HepG2 (cell line): ENCODE measurements at regions not wholly inside any gene's neighbourhood (a gene's known extent, or its start where the extent isn't known, plus 50 kb on each side); places are given as distances from the start of the nearest gene placed in this dataset.

Experiments used
- ATAC-seq: fragments of 200-7000 bp; cut with Tn5 transposase; 3 replicates; pipeline ENCODE4 v1.9.1; 2020; ENCODE audit warnings: mild to moderate bottlenecking, moderate library complexity
- BruUV-seq: library from RNA; stranded (reverse); fragments of 400-500 nt; replicated peaks from 2 replicates; lab custom pipeline; 2021; lab: Mats Ljungman, UMichigan
- CTCF ChIA-PET: fragments of 300-600 bp; formaldehyde crosslinking; extraction: SDS; loops from one replicate; lab custom pipeline; 2021; ENCODE audit warnings: low total read pairs, inconsistent platforms, low intra/inter-chr PET ratio; lab: Yijun Ruan, JAX
- POLR2A ChIA-PET: fragments of 350-600 bp; sonication (Branson Sonifier 250); formaldehyde crosslinking; loops from one replicate; lab custom pipeline; 2020; ENCODE audit warnings: antibody characterized with exemption, inconsistent platforms; lab: Yijun Ruan, JAX
- DNase-seq: peaks from one replicate; pipeline ENCODE4 v3.0.0-alpha.2; 2015; ENCODE audit warnings: low spot score
- FAIRE-seq: peaks from 3 replicates; lab custom pipeline; 2011; peaks lifted over from hg19 to GRCh38; lab: Jason Lieb, UNC
- H2AFZ ChIP-seq: one replicate; pipeline ENCODE4 v1.6.1; 2011; ENCODE audit warnings: low read length, inconsistent platforms
- H3K27ac ChIP-seq: fragments of 300-600 bp; 3 replicates; pipeline ENCODE4 v1.8.0; 2011; ENCODE audit warnings: mixed run types, mild to moderate bottlenecking, mixed read lengths, low read length, inconsistent platforms; ENCODE audit not compliant: insufficient read depth; ENCODE audit errors: extremely low read length
- H3K27me3 ChIP-seq, 2 experiments: fragments of 200-600 bp in 1 of 2; 2 replicates in 1 of 2; 3 replicates in 1 of 2; pipeline versions ENCODE4 v1.6.0 to v1.8.0; 2011; ENCODE audit warnings: low read length in 2 of 2, mild to moderate bottlenecking in 2 of 2, moderate library complexity in 2 of 2, inconsistent platforms in 1 of 2; ENCODE audit not compliant: insufficient read depth in 2 of 2, control insufficient read depth in 1 of 2
- H3K36me3 ChIP-seq, 2 experiments: fragments of 200-600 bp in 1 of 2; replicated peaks in 1 of 2; 2 replicates in 1 of 2; 3 replicates in 1 of 2; pipeline versions ENCODE4 v1.5.1 to v1.8.0; 2011; ENCODE audit warnings: low read length in 2 of 2, inconsistent platforms in 1 of 2; ENCODE audit not compliant: insufficient read depth in 2 of 2, control insufficient read depth in 1 of 2
- H3K4me1 ChIP-seq: 2 replicates; pipeline ENCODE4 v1.5.1; 2012; ENCODE audit warnings: low read length, inconsistent platforms; ENCODE audit not compliant: insufficient read depth
- H3K4me2 ChIP-seq: 2 replicates; pipeline ENCODE4 v1.6.0; 2011; ENCODE audit warnings: low read depth, low read length, inconsistent platforms
- H3K4me3 ChIP-seq, 3 experiments: fragments of 200-600 bp in 1 of 3; sonication (generic), shearing (Covaris generic) in 1 of 3; replicated peaks in 1 of 3; 2 replicates each; pipeline ENCODE4 v1.5.1; 2011 to 2016; ENCODE audit warnings: low read length in 3 of 3, inconsistent platforms in 2 of 3, low read depth in 2 of 3, mild to moderate bottlenecking in 2 of 3, control low read depth in 1 of 3, mixed read lengths in 1 of 3; ENCODE audit not compliant: insufficient read depth in 1 of 3
- H3K79me2 ChIP-seq: one replicate; pipeline ENCODE4 v1.6.1; 2011; ENCODE audit warnings: low read length, inconsistent platforms; ENCODE audit not compliant: insufficient read depth
- H3K9ac ChIP-seq: 2 replicates; pipeline ENCODE4 v1.6.0; 2011; ENCODE audit warnings: mild to moderate bottlenecking, low read depth, low read length, inconsistent platforms; ENCODE audit not compliant: insufficient read depth
- H3K9me3 ChIP-seq: 2 replicates; pipeline ENCODE4 v1.5.1; 2012; ENCODE audit warnings: mild to moderate bottlenecking, low read length
- H4K20me1 ChIP-seq: 2 replicates; pipeline ENCODE4 v1.6.0; 2011; ENCODE audit warnings: inconsistent platforms, mild to moderate bottlenecking, low read length, moderate library complexity; ENCODE audit not compliant: insufficient read depth
- HDAC2 ChIP-seq: sonication (generic); formaldehyde crosslinking; IDR thresholded peaks from 2 replicates; pipeline ENCODE4 v1.4.0; 2020; ENCODE audit warnings: missing genetic modification reagents
- SRY ChIP-seq: sonication (generic); formaldehyde crosslinking; IDR thresholded peaks from 2 replicates; pipeline ENCODE4 v1.8.0; 2022; ENCODE audit warnings: mild to moderate bottlenecking, missing genetic modification reagents
- ZNF143 ChIP-seq: sonication (generic); formaldehyde crosslinking; IDR thresholded peaks from 2 replicates; pipeline ENCODE4 v1.4.0; 2020; ENCODE audit warnings: missing genetic modification reagents
- WGBS: methylation state at CpG from one replicate; pipeline ENCODE4 v1.1.6; 2017; ENCODE audit warnings: low lambda C conversion rate; 5-methylcytosine and 5-hydroxymethylcytosine counted together
- in situ Hi-C: cut with HindIII; loops from 2 replicates; pipeline ENCODE4 v1.10.0; 2017; ENCODE audit warnings: low pct_unique_long_range_greater_than_20kb; ENCODE audit not compliant: extremely low pct_ligation_motif_present
- intact Hi-C: fragments of 100-400 bp; cut with micrococcal nuclease; formaldehyde crosslinking; loops from one replicate; pipeline ENCODE4 v1.10.0; 2022; ENCODE audit not compliant: unreplicated experiment
- TF ChIP-seq, protein P1 (sequence below): IDR thresholded peaks from 2 replicates; pipeline ENCODE4 v1.6.1; 2016; ENCODE audit warnings: low read depth, missing genetic modification reagents, missing compliant biosample characterization
- TF ChIP-seq, protein P2 (sequence below): sonication (generic); formaldehyde crosslinking; IDR thresholded peaks from 2 replicates; pipeline ENCODE4 v1.5.0; 2020; ENCODE audit warnings: missing genetic modification reagents
- TF ChIP-seq, protein P3 (sequence below): sonication (generic); formaldehyde crosslinking; IDR thresholded peaks from 2 replicates; pipeline ENCODE4 v1.8.1; 2023; ENCODE audit warnings: mild to moderate bottlenecking, moderate library complexity, missing genetic modification reagents

DNA sequence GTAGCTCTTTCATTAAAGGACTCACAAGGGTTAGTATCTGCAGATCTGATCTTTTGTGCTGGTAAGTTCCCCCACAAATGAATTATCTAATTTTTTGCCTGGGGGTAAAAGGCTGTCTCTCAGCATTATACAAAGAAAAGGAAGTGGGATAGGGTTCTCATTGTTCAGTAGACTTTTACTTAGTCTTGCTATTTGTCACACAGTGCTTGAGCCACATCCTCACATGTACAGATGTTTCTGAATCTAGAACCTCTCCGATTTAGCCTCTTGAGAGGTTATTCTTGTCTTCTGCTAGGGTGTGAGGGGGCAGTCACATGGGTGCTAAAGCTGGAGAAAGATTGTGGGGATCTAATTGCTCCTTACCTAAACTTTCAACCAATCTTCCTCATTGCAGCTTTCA, 93.0 kb downstream of the SLC41A2 start:
- no peaks in the 10 kb centered on the region for H3K9me3 ChIP-seq
- no peak overlapping the region for H3K4me3 ChIP-seq
- no peaks in the 10 kb centered on the region for H3K79me2 ChIP-seq
- FAIRE-seq (no peak), ATAC-seq (no peak)
- POLR2A ChIA-PET: no interaction called here
- CTCF ChIA-PET: no interaction called here
- H3K9ac ChIP-seq: no peak overlapping the region
- no peaks in the 10 kb centered on the region for H3K27me3 ChIP-seq
- BruUV-seq: no TSS peak
- no peak overlapping the region for H2AFZ ChIP-seq
- H3K27ac ChIP-seq: no peak overlapping the region
- TF ChIP-seq, protein P1, sequence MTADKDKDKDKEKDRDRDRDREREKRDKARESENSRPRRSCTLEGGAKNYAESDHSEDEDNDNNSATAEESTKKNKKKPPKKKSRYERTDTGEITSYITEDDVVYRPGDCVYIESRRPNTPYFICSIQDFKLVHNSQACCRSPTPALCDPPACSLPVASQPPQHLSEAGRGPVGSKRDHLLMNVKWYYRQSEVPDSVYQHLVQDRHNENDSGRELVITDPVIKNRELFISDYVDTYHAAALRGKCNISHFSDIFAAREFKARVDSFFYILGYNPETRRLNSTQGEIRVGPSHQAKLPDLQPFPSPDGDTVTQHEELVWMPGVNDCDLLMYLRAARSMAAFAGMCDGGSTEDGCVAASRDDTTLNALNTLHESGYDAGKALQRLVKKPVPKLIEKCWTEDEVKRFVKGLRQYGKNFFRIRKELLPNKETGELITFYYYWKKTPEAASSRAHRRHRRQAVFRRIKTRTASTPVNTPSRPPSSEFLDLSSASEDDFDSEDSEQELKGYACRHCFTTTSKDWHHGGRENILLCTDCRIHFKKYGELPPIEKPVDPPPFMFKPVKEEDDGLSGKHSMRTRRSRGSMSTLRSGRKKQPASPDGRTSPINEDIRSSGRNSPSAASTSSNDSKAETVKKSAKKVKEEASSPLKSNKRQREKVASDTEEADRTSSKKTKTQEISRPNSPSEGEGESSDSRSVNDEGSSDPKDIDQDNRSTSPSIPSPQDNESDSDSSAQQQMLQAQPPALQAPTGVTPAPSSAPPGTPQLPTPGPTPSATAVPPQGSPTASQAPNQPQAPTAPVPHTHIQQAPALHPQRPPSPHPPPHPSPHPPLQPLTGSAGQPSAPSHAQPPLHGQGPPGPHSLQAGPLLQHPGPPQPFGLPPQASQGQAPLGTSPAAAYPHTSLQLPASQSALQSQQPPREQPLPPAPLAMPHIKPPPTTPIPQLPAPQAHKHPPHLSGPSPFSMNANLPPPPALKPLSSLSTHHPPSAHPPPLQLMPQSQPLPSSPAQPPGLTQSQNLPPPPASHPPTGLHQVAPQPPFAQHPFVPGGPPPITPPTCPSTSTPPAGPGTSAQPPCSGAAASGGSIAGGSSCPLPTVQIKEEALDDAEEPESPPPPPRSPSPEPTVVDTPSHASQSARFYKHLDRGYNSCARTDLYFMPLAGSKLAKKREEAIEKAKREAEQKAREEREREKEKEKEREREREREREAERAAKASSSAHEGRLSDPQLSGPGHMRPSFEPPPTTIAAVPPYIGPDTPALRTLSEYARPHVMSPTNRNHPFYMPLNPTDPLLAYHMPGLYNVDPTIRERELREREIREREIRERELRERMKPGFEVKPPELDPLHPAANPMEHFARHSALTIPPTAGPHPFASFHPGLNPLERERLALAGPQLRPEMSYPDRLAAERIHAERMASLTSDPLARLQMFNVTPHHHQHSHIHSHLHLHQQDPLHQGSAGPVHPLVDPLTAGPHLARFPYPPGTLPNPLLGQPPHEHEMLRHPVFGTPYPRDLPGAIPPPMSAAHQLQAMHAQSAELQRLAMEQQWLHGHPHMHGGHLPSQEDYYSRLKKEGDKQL (CRISPR knock-in tag): no peak
- TF ChIP-seq HDAC2: no peak
- TF ChIP-seq, protein P2, sequence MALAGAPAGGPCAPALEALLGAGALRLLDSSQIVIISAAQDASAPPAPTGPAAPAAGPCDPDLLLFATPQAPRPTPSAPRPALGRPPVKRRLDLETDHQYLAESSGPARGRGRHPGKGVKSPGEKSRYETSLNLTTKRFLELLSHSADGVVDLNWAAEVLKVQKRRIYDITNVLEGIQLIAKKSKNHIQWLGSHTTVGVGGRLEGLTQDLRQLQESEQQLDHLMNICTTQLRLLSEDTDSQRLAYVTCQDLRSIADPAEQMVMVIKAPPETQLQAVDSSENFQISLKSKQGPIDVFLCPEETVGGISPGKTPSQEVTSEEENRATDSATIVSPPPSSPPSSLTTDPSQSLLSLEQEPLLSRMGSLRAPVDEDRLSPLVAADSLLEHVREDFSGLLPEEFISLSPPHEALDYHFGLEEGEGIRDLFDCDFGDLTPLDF (CRISPR knock-in tag): no peak
- no peak for TF ChIP-seq SRY
- TF ChIP-seq, protein P3, sequence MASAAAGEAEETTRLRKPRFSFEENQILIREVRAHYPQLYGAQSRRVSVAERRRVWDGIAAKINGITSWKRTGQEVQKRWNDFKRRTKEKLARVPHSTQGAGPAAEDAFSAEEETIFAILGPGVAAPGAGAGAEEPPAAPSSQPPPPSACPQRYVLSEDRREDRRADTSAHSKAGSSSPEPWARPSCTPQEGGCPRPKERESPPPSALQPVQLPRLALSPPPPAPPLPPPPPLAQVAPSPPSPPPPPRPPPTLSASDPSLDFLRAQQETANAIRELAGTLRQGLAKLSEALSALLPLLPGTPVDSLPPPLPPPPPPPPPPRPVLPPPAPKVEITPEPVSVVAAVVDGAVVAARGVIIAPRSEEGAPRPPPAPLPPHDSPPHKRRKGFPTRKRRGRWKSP: no peak
- no peak for TF ChIP-seq ZNF143 (CRISPR knock-in tag)
- TF ChIP-seq, all 625 proteins: peak for 0
- WGBS: 88% methylated on average over 1 of the region's 1 CpG
- intact Hi-C loops: no loop called here
- no peaks in the 10 kb centered on the region for H3K36me3 ChIP-seq
- no peaks in the 10 kb centered on the region for H4K20me1 ChIP-seq
- no peak overlapping the region for H3K4me2 ChIP-seq
- no peak for DNase-seq
- in situ Hi-C loops: no loop called here
- no peaks in the 10 kb centered on the region for H3K4me1 ChIP-seq
